ENCODE measurements at regions not wholly inside any gene's neighbourhood (a gene's known extent, or its start where the extent isn't known, plus 50 kb on each side); places are given as distances from the start of the nearest gene placed in this dataset.

DNA sequence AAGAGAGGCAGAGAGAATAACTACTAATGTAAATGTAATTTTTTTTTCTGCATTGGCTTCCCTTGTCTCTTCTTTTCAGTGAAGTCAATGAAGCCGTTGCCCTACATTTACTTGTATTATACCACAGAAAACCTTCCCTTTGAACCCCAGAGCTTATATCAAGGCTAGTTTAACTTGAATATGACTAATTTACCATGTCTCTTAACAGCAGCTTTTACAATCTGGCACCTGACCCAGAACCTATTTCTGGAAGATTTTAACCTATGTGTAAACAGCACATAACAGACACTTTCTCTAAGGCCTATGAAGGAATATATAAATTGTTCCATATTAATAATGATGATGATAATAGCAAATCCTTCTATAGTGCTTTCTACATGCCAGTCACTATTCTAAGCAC is 580.5 kb upstream of the NXPH2 start:
- DNase-seq (ENCODE audit: insufficient read length, low spot score): no peak
- no peak for FAIRE-seq

DNA sequence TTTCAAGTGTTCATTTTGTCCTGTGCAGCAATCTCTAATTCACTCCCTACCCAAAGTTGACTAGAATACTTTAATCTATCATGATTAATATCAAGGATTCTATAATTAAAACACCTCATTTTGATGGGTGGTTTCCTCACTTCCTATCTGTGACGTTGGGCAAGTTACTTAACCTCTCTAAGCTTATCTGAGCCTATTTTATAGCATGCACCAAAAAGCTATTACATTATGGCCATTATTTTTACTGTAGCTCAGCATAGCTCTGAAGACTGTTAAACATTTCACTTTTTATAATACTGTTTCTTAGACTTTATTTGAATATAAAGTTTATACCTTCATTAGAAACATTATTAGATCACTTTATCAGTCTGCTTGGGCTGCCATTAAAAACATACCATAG is 579.6 kb upstream of the NXPH2 start:
- DNase-seq (ENCODE audit: insufficient read length, low spot score): no peak
- FAIRE-seq: no peak

DNA sequence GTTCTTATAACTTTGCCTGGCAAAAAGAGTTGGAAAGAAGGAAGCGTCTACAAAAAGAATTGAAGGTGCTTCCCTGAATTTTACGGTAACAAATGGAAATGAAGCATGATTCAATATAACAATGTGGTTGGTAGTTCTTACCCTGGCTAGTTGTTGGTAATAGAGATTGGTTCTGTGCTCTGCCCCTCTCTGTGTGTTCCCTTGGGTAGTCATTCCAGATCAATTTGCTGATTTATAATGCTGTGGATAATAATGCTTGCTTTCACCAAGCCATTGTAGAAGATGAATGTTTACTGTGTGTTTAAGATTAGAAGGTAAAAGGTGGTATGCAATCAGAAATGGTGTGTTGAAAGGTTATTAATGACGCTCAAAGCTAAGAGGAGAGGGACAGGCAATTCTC is 577.8 kb upstream of the NXPH2 start:
- no peak for FAIRE-seq

DNA sequence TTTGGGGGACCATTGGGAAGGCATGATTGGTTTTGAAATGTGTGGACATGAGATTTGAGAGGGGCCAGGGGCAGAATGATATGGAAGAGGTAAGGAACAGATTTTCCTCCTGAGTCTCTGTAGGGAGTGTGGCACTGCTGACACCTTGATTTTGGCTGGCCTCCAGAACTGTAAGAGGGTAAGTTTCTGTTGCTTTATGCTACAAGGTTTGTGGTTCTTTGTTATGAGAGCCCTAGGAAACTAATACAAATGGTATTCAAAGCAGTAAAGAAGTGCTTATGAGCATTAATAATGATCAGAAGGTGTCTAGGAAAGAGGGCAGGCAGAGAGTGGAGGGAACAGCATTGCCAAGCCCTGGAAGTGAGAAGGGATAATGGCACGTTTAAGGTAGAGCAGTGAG is 574.3 kb upstream of the NXPH2 start:
- FAIRE-seq: no peak

More for the DNA sequence above, 577.8 kb upstream of the NXPH2 start:
- DNase-seq (ENCODE audit: insufficient read length, low spot score): no peak

DNA sequence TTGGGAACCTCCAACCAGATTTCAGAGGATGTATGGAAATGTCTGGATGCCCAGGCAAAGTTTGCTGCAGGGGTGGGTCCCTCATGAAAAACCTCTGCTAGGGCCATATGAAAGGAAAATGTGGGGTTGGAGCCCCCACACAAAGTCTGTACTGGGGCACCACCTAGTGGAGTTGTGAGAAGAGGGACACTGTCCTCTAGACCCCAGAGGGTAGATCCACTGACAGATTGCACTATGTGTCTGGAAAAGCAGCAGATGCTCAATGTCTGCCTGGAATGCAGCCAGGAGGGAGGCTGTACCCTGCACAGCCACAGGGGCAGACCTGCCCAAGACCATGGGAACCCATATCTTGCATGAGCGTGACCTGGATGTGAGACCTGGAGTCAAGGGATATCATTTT is 573.7 kb upstream of the NXPH2 start:
- DNase-seq (ENCODE audit: insufficient read length, low spot score) (no peak), FAIRE-seq (no peak)

More for the DNA sequence above, 574.3 kb upstream of the NXPH2 start:
- no peak for DNase-seq (ENCODE audit: insufficient read length, low spot score)

DNA sequence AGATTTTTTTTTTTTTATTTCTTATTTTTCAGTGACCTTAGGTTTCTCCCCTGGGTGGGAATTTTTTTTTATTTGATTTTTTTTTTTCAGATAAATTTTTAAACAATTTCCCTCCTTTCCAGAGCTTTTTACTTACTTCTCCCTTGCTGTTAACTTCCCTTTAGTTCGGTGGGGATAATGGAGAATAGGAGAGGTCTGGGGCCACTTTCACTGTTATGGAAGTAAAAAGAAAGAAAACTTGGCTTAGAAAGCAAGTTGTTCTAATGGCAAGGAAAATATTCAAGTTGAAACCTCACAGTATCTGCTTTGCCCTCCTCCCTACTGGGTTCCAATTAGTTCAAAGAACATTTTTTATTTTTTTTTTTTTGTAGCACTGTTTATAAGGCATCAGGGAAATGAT is 537.1 kb upstream of the NXPH2 start:
- FAIRE-seq (no peak), DNase-seq (ENCODE audit: insufficient read length, low spot score) (no peak)

DNA sequence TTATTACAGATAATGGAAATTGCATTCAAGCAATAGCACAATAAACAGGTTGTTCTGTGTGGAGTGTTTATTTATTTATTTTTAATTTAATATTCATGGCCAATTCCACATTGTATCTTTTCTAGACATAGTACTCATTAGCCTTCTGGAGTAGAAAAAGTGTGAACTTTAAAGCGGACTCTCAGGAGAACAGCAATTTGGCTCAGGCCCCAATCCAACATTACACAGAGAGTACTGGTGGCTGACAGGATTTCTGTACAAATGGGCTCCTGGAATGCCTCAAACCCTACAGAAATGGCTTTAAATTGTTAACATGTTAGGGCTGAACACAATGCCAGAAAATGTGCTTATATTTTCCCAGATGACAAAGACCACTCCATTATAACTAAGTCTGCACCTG is 533.9 kb upstream of the NXPH2 start:
- FAIRE-seq (no peak), DNase-seq (ENCODE audit: insufficient read length, low spot score) (no peak)

DNA sequence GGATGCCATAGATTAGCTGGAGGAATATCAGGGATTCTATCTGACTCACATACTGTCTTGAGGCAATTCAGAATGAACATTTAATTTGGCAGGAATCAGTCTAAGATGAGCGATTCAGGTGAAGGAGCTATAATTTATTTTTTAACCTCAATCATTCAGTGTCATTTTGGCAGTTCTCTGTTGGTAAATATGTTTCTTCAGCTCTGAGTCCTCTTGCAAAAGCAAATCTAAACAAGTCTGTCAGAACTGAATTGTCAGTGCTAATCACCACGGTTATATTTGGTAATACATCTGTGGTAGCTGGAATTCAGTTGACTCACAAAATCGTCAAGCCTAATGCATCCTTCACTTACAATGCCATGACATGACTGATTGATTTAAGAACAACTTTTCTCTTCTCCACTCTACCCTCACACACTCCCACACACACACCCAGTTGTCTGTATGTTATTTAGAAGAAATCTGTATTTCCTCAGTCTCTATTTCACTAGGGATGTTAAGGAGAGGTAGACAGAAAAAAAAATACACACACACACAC is 516.6 kb upstream of the NXPH2 start:
- no peak for FAIRE-seq

DNA sequence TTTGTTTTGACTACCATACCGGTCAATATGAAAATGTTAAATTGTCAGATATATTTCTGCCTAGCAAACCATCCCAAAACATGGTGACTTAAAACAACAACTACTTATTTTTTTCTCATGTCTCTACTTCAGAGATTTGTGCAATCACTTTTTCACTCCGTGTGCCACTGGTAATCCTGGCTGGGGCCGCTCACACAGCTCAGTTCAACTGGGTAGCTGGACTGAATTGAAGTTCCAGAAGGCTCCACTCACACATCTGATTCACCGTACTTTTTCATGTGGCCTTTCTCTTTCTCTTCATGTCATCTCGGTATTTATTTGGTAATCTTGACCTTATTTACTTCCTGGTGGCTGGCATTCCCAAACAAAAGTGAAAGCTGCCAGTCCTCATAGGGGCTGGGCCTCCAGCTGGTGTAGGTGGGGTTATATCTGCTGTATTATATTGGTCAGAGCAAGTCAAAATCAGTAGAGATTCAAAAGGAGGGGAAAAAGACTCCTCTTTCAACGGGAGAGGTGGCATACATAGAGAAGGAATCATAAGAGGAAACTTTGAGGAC is 513.9 kb upstream of the NXPH2 start:
- DNase-seq (ENCODE audit: insufficient read length, low spot score) (no peak), FAIRE-seq (no peak)

More for the DNA sequence above, 516.6 kb upstream of the NXPH2 start:
- DNase-seq (ENCODE audit: insufficient read length, low spot score): no peak

DNA sequence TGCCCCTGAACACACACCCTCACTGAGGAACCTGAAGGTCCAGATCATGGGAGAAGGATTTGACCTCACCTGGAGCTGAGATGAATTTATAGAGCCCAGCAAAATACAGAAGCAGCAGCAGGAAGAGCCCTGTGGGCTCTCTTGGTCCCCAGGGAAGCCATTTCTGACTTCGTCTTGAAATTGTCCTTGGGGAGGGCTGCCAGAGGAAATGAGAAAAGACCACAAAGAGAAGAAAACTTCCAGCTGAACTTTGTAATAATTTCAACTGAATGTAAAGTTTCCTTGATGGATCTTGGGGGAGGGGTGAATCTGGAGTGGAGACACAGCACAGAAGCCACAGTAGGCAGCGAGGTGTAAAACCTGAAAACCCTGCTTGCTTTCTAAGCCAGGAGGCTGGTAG is 500.9 kb upstream of the NXPH2 start:
- no peak for FAIRE-seq
- no peak for DNase-seq (ENCODE audit: insufficient read length, low spot score)

DNA sequence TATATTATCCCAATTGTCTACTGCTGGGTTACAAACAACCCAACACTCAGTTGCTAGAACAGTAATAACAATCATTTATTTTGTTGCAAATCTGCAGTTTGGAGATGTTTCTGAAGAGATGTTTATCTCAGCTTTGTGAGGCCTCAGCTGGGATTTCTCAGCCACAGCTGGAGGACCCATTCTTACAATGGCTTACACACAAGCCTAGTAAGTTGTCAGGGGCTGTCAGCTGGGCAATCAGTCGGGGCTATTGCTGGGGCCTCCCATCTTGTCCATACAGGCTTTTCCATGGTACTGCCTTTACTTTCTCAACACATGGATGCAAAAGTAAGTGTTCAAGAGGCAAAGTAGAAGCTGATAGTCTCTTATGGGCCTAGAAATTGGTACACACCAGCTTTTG is 491.7 kb upstream of the NXPH2 start:
- FAIRE-seq: no peak
- no peak for DNase-seq (ENCODE audit: insufficient read length, low spot score)

DNA sequence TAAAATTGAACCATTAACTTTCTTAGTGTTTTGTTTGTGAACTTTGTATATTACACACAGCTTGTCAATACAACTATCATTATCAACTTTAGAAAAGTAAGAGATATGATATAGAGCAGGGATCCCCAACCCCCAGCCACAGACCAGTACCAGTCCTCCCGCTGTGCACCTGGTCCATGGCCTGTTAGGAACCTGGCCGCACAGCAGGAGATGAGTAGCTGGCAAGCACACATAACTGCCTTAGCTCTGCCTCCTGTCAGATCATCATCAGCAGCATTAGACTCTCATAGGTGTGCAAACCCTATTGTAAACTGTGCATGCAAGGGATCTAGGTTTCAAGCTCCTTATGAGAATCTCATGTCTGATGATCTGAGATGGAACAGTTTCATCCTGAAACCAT is 491.0 kb upstream of the NXPH2 start:
- no peak for FAIRE-seq
- DNase-seq (ENCODE audit: insufficient read length, low spot score): no peak

DNA sequence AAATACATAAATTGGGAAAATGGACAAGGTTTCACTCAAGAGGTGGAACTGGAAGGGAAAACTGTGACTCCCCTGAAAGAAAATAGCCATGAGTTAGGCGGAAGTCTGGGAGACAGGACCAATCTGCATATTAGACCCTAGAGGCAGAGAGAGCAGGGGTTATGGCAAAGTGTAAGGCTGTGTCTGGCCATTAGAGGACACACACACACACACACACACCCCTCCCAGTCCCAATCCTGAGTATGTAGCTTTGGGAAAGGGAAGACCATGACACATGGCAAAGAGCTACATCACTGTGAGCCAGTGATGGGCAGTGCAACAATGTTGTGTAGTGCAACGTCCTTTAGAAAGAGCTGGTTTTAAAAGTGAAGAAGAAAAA is 479.9 kb upstream of the NXPH2 start:
- DNase-seq (ENCODE audit: insufficient read length, low spot score) (no peak), FAIRE-seq (no peak)

DNA sequence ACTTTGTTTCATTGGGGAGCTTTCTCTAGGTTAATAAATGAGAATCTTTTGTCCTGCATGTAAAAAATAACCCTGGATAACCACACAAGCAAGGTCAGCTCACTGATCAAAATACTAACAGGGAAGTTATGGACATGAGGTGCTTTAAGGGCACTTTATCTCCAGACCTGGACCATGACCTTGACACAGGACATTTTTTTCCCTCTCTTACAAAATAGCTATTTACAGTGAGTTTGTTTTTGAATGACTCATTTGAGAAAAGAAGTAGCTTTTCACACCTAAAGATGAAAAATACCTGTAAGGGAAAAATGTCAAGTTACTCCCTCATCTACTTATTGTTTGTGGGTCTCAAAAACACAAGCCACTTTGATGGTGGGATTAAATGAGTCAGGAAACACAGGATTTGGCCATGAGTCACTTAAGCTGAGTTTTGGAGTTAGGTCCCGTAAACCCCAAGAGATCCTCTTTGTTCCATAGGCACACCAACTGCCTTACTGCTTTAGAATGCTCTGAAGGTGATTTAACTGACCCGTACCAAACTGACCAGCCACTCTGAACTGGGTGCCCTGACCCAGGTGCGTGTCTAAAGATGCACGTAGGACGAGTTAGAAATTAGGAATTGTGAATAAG is 479.3 kb upstream of the NXPH2 start:
- FAIRE-seq (no peak), DNase-seq (ENCODE audit: insufficient read length, low spot score) (no peak)

DNA sequence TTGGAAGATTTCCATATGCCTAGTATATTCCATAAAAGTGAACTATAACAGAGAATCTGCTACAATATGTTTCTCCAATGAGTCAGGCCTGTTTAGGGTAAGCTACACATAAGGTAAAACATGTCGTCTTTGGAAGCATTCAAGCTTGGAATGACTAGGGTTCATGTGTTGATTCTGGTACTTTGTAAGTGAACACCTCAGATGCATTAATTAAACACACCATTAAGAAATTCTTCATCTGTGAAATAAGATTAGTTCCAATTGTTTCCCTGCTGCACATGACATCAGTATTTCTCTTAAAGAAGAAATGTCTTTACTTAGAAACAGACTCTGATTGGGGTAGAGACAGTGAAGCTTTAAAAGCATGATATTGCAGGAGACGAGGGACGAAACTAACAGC is 461.1 kb upstream of the NXPH2 start:
- DNase-seq (ENCODE audit: insufficient read length, low spot score) (no peak), FAIRE-seq (no peak)

DNA sequence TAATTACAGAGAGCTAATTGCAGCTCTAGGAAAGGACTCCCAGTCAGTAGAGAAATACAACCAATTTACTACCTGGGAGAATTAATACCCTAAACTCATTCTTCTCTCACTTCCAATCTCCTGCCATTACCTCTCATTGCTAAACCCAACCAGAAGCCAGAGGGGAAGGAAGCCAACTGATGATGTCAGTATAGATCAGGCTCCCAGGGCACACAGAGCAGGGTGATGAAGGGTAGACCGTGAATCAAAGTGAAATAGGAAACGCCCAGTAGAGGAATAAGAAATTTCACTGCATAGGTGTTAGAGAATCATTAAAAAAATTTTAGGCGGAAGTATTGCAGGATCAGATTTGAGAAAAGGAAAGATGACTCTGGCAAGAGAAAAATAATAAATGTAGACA is 456.8 kb upstream of the NXPH2 start:
- FAIRE-seq (no peak), DNase-seq (ENCODE audit: insufficient read length, low spot score) (no peak)

DNA sequence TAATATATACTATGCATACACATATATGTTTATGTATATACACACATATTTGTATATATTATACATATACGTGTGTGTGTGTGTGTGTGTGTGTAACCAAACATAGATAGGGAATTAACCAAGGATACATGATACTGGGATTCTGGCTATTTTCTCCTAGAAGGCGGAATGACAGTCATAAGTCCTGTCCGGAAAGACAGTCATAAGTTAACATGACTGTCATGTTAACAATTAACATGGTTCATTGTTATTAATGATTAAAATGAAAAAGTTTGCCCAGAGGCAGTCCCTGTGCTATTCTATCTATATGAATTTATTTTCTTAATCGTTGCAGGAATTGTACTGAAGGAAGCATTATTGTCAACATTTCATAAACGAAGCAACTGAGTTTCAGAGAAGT is 450.7 kb upstream of the NXPH2 start:
- no peak for DNase-seq (ENCODE audit: insufficient read length, low spot score)
- no peak for FAIRE-seq

DNA sequence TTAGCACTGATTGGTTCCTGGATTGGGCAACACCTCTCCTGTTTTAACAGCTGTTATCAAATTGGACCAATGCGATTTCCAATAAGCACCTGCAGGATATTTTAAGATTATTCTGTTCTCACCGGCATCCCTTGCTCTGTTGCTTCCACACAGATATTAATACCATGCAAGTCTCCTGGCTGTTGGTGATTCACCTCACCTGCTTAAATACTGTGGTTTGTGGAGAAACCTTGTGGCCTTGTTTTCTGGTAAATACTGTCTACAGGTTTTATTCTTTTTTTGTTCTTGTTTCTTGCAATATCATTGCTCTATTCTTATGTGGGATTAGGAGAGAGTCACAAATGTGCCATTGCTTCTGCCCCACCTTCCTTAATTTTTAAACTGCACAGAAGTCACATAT is 448.1 kb upstream of the NXPH2 start:
- no peak for FAIRE-seq

DNA sequence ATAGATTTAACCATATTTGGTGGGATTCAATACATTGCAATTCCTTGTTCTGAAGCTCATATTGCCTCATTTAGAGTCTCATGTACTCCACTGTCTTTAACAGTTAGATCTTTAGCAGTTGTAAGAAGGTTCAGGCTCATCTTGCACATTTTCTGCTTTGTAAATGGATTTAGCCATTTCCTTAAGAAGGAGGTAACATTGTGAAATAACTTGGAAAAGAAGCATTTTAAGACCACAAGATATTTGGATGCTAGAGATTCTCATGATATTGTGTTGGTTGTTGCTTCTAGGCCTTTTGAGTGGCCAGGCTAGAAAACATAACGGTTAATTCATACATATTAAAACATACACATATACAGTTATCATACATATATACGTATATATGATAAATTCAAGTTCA is 445.8 kb upstream of the NXPH2 start:
- DNase-seq (ENCODE audit: insufficient read length, low spot score) (no peak), FAIRE-seq (no peak)

More for the DNA sequence above, 448.1 kb upstream of the NXPH2 start:
- no peak for DNase-seq (ENCODE audit: insufficient read length, low spot score)

DNA sequence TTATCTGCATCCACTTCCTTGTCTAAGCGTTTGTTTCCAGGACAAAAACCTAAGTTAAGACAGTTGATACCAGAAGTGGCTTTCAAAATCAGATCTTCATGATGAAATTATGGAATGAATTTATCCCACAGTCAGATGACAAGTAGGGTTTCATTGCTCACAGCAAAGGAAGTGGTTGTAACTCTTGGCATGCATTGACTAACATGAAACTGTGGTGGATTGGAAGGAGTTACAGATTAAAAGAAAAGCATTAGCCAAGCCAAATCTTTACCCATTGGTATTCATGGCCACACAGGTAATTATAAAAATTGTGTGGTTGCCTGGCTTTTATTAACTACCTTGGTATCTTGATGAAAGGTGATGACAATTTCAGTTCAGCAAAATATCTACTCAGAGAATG is 438.0 kb upstream of the NXPH2 start:
- FAIRE-seq: no peak
- DNase-seq (ENCODE audit: insufficient read length, low spot score): no peak

DNA sequence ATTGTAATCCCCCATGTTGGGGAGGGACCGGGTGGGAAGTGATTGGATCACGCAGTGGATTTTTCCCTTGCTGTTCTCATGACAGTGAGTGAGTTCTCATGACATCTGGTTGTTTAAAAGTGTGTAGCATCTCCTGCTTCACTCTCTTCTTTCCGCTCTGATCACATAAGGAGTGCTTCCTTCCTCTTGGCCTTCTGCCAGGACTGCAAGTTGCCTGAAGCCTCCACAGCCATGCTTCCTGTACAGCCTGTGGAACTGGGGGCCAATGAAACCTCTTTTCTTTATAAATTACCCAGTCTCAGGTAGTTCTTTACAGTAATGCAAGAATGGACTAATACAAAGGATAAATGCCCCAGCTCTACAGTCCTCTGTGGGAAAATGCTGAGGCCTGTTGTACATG is 437.5 kb upstream of the NXPH2 start:
- DNase-seq (ENCODE audit: insufficient read length, low spot score): no peak
- FAIRE-seq: no peak

DNA sequence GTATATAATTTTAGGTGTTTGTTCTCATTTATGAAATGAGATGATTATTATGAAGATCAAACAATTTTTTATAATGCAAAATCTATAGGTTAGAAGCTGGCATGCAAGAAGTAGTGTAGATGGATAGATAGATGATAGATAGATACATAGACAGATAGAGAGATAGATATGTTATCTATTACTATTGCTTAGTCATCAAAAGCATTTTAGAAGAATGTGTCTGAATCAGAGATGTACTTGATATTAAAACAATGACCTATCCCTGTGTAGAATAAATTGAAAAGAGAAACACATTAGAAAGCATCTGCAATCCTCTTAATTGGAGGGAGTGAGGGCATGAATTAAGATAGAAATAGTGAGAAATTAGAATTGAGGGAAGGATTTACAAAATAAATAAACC is 436.2 kb upstream of the NXPH2 start:
- FAIRE-seq (no peak), DNase-seq (ENCODE audit: insufficient read length, low spot score) (no peak)

DNA sequence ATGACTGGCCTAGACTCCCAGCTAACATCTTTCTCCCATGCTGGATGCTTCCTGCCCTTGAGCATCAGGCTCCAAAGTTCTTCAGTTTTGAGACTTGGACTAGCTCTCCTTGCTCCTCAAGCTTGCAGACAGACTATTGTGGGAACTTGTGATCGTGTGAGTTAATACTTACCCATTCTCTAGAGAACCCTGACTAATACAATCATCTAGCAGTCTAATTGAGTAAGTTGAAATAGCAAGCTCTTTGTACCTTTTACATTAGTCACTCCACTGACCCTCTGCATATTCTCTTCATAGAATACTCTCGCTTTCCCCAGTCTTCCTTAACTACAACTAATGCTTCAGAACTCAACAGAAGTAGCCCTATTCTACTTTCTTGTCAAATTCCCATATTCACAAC is 434.6 kb upstream of the NXPH2 start:
- DNase-seq (ENCODE audit: insufficient read length, low spot score): no peak
- FAIRE-seq: no peak
